Activated T-helper 2 cell treated with anti-CD3 and anti-CD28 coated beads, Interferon-gamma antibody, Interleukin-2, Interleukin-4, amounts not matched to agents 10 μg/mL and 5 μg/mL and 100 μg/mL, durations not matched to agents 14 hours and 24 hours and 36 hours (primary cell): ENCODE measurements at regions not wholly inside any gene's neighbourhood (a gene's known extent, or its start where the extent isn't known, plus 50 kb on each side); places are given as distances from the start of the nearest gene placed in this dataset.
"Not testable (repeated sequence)": the region's sequence is repeated elsewhere in the genome, so short reads cannot be mapped to it uniquely, and the experiment has no call there.

Source experiments
- DNase-seq: peaks from one replicate; pipeline ENCODE4 v3.0.0; 2021; ENCODE audit warnings: low spot score
- H3K27ac Mint-ChIP-seq: one replicate; pipeline ENCODE4 v1.8.0; 2021; ENCODE audit warnings: mixed read lengths
- H3K27me3 Mint-ChIP-seq: one replicate; pipeline ENCODE4 v1.8.0; 2021; ENCODE audit warnings: low read depth, mixed read lengths
- H3K36me3 Mint-ChIP-seq: one replicate; pipeline ENCODE4 v1.8.0; 2021; ENCODE audit warnings: low read depth, mixed read lengths
- H3K4me1 Mint-ChIP-seq: one replicate; pipeline ENCODE4 v1.8.0; 2021; ENCODE audit warnings: low read depth, mixed read lengths
- H3K4me3 Mint-ChIP-seq: one replicate; pipeline ENCODE4 v1.8.0; 2021; ENCODE audit warnings: low read depth, mild to moderate bottlenecking, moderate library complexity, mixed read lengths
- H3K9me3 Mint-ChIP-seq: one replicate; pipeline ENCODE4 v1.8.0; 2021; ENCODE audit warnings: mixed read lengths
- intact Hi-C: fragments of 100-400 bp; cut with micrococcal nuclease; formaldehyde crosslinking; loops from one replicate; pipeline ENCODE4 v1.15.1; 2023

GRCh38 chr2:224159345-224159928 lies 120.4 kb upstream of the SERPINE2 start:
- H3K36me3 Mint-ChIP-seq, result no peaks in the 10 kb centered on the region
- no peak for DNase-seq
- intact Hi-C loops, result no loop called here

GRCh38 chr2:224158831-224159230 lies 119.7 kb upstream of the SERPINE2 start:
- no peaks in the 10 kb centered on the region for H3K4me1 Mint-ChIP-seq
- peaks cover 9% of the 10 kb centered on the region for H3K27me3 Mint-ChIP-seq
- H3K9me3 Mint-ChIP-seq, result no peaks in the 10 kb centered on the region
- H3K36me3 Mint-ChIP-seq, result no peaks in the 10 kb centered on the region
- intact Hi-C loops, result no loop called here
- DNase-seq, result no peak
- H3K4me3 Mint-ChIP-seq, result no peak overlapping the region
- no peak overlapping the region for H3K27ac Mint-ChIP-seq

More at GRCh38 chr2:224159345-224159928, 120.4 kb upstream of the SERPINE2 start:
- H3K27me3 Mint-ChIP-seq, result peaks cover 11% of the 10 kb centered on the region
- H3K4me3 Mint-ChIP-seq, result no peak overlapping the region
- H3K27ac Mint-ChIP-seq, result no peak overlapping the region
- no peaks in the 10 kb centered on the region for H3K4me1 Mint-ChIP-seq
- no peaks in the 10 kb centered on the region for H3K9me3 Mint-ChIP-seq

GRCh38 chr2:224158061-224158460 lies 119.0 kb upstream of the SERPINE2 start:
- H3K27ac Mint-ChIP-seq, result no peak overlapping the region
- no peaks in the 10 kb centered on the region for H3K9me3 Mint-ChIP-seq
- no peak for DNase-seq
- H3K4me1 Mint-ChIP-seq, result no peaks in the 10 kb centered on the region
- intact Hi-C loops, result no loop called here
- H3K36me3 Mint-ChIP-seq, result no peaks in the 10 kb centered on the region
- no peak overlapping the region for H3K4me3 Mint-ChIP-seq
- peaks cover 5% of the 10 kb centered on the region for H3K27me3 Mint-ChIP-seq

GRCh38 chr2:224157655-224158054 lies 118.6 kb upstream of the SERPINE2 start:
- Mint-ChIP-seq H3K9me3 (no peaks in the 10 kb centered on the region), H3K27ac (no peak overlapping the region)
- intact Hi-C loops, result no loop called here

GRCh38 chr2:224156436-224156835 lies 117.3 kb upstream of the SERPINE2 start:
- H3K27ac Mint-ChIP-seq, result no peak overlapping the region
- H3K27me3 Mint-ChIP-seq, result peaks cover 5% of the 10 kb centered on the region
- H3K4me3 Mint-ChIP-seq, result no peak overlapping the region
- intact Hi-C loops, result no loop called here
- H3K36me3 Mint-ChIP-seq, result no peaks in the 10 kb centered on the region
- DNase-seq, result no peak
- H3K4me1 Mint-ChIP-seq, result no peaks in the 10 kb centered on the region
- no peaks in the 10 kb centered on the region for H3K9me3 Mint-ChIP-seq

More at GRCh38 chr2:224157655-224158054, 118.6 kb upstream of the SERPINE2 start:
- Mint-ChIP-seq H3K4me3 (no peak overlapping the region), H3K4me1 (no peaks in the 10 kb centered on the region), H3K36me3 (no peaks in the 10 kb centered on the region), H3K27me3 (peaks cover 5% of the 10 kb centered on the region)
- DNase-seq, result no peak

GRCh38 chr2:224155896-224156295 lies 116.8 kb upstream of the SERPINE2 start:
- no peak overlapping the region for H3K4me3 Mint-ChIP-seq
- DNase-seq, result no peak
- H3K27me3 Mint-ChIP-seq, result peaks cover 5% of the 10 kb centered on the region
- H3K4me1 Mint-ChIP-seq, result no peaks in the 10 kb centered on the region
- H3K27ac Mint-ChIP-seq, result no peak overlapping the region
- intact Hi-C loops, result no loop called here
- no peaks in the 10 kb centered on the region for H3K36me3 Mint-ChIP-seq
- H3K9me3 Mint-ChIP-seq, result no peaks in the 10 kb centered on the region

DNA sequence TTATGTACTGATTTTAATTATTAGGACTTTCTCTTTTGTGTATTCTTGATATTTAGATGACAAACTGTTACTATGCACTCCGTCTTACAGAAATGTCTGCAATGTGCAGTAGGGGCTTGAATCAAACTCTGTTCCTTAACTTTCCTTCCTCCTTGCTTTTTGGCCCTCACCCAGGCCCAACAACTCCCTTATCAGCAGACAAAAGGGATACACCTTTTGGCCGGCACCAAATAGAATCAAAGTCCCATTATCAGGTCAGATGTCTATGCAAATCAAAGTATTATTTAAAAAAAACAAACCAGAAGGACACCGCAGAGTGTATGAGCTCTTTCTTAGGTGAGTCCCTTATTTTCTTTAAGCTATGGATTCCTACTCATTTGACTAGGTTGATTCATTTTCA lies 116.3 kb upstream of the SERPINE2 start:
- no peak overlapping the region for H3K4me3 Mint-ChIP-seq
- H3K36me3 Mint-ChIP-seq, result no peaks in the 10 kb centered on the region
- no peaks in the 10 kb centered on the region for H3K9me3 Mint-ChIP-seq
- H3K4me1 Mint-ChIP-seq, result no peaks in the 10 kb centered on the region
- no peak overlapping the region for H3K27ac Mint-ChIP-seq
- no peak for DNase-seq
- peaks cover 5% of the 10 kb centered on the region for H3K27me3 Mint-ChIP-seq
- intact Hi-C loops, result no loop called here

GRCh38 chr2:224151680-224152310 lies 112.7 kb upstream of the SERPINE2 start:
- peaks cover 5% of the 10 kb centered on the region for H3K27me3 Mint-ChIP-seq
- no peak overlapping the region for H3K27ac Mint-ChIP-seq
- no peaks in the 10 kb centered on the region for H3K9me3 Mint-ChIP-seq
- intact Hi-C loops, result no loop called here
- DNase-seq, result no peak
- H3K36me3 Mint-ChIP-seq, result no peaks in the 10 kb centered on the region
- H3K4me1 Mint-ChIP-seq, result no peaks in the 10 kb centered on the region
- no peak overlapping the region for H3K4me3 Mint-ChIP-seq

GRCh38 chr2:224151161-224151560 lies 112.1 kb upstream of the SERPINE2 start:
- H3K4me1 Mint-ChIP-seq, result no peaks in the 10 kb centered on the region
- H3K9me3 Mint-ChIP-seq, result no peaks in the 10 kb centered on the region
- intact Hi-C loops, result no loop called here
- H3K27me3 Mint-ChIP-seq, result peaks cover 5% of the 10 kb centered on the region
- no peak for DNase-seq
- H3K36me3 Mint-ChIP-seq, result no peaks in the 10 kb centered on the region
- no peak overlapping the region for H3K27ac Mint-ChIP-seq
- H3K4me3 Mint-ChIP-seq, result no peak overlapping the region

DNA sequence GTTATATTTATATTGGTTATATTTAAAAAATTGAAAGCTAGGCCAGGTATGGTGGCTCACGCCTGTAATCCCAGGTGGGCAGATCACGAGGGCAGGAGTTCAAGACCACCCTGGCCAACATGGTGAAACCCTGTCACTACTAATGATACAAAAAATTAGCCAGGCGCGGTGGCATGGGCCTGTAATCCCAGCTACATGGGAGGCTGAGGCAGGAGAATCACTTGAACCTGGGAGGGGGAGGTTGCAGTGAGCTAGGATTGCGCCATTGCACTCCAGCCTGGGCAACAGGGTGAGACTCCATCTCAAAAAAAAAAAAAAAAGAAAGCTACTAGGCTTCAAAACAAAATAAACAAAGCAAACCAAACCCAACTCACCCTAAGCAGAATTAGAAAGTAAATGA lies 109.0 kb upstream of the SERPINE2 start:
- H3K4me1 Mint-ChIP-seq, H3K36me3 Mint-ChIP-seq, H3K4me3 Mint-ChIP-seq, H3K9me3 Mint-ChIP-seq, H3K27me3 Mint-ChIP-seq, H3K27ac Mint-ChIP-seq, intact Hi-C loops, DNase-seq: not testable (repeated sequence)

DNA sequence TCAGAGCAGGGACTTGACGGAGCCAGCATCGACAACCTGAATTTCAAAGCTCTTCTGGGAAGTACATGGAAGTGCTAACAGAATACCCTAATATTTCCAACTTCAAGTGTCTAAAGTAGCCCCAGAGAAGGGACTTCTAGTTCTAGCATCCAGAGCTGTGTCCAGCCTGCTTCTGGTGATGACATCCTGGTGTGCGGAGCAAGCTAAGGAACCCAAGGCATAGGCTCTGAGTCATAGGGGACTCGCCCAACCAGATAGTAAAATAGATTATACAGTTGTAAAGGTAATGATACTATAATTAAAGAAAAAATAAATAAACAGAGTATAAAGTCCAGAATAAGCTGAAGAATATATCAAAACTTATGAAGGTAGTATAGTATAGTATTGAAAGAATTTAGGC lies 108.1 kb upstream of the SERPINE2 start:
- peaks cover 8% of the 10 kb centered on the region for H3K27me3 Mint-ChIP-seq
- DNase-seq, result no peak
- no peaks in the 10 kb centered on the region for H3K4me1 Mint-ChIP-seq
- H3K36me3 Mint-ChIP-seq, result no peaks in the 10 kb centered on the region
- no peaks in the 10 kb centered on the region for H3K9me3 Mint-ChIP-seq
- H3K27ac Mint-ChIP-seq, result no peak overlapping the region
- intact Hi-C loops, result no loop called here
- H3K4me3 Mint-ChIP-seq, result no peak overlapping the region

DNA sequence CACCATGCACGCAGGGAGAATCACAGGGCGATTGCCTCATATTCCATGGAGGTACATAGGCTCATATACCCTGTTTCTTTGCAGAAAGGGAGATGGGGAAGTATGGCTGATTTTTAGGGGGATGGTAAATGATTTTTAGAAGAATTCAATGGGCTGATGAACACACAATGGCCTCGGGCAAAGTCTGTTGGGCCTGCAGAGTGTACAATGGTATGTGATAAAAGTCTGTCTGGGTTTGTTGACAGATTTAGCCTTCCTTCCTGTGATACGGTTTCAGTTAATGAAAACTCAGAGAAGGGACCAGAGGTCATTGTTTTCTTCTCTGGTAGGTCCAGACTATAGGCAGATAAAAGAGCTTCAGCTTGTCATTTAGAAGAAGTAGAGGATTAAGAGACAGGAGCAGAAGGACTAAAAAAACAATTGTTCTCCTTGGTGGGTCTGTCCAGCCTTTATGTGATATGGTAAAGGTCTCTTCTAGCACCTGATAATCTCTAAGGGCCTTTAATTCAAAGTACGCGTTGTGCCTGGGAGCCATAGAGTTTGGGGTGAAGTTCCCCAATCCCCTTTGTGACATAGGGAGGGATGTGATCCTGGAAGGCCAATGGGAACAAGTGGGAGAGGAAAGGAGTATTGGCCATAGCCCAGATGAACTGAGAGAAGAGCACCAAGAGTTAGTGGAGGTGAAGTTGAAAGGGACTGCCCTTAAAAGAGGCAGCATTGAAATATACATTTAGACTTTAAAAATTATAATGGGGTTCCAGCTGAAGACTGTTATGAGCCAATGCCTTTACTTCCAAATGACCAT lies 107.5 kb upstream of the SERPINE2 start:
- Mint-ChIP-seq H3K27ac (no peak overlapping the region), H3K36me3 (no peaks in the 10 kb centered on the region), H3K9me3 (no peaks in the 10 kb centered on the region), H3K27me3 (peaks cover 8% of the 10 kb centered on the region), H3K4me3 (no peak overlapping the region), H3K4me1 (no peaks in the 10 kb centered on the region)
- DNase-seq, result no peak
- intact Hi-C loops, result no loop called here

GRCh38 chr2:224145751-224146355 lies 106.8 kb upstream of the SERPINE2 start:
- Mint-ChIP-seq H3K9me3 (no peaks in the 10 kb centered on the region), H3K4me3 (no peak overlapping the region), H3K27me3 (peaks cover 8% of the 10 kb centered on the region), H3K27ac (no peak overlapping the region), H3K36me3 (no peaks in the 10 kb centered on the region), H3K4me1 (no peaks in the 10 kb centered on the region)
- no peak for DNase-seq
- intact Hi-C loops, result no loop called here
